Gastroesophageal sphincter (tissue), 3 donors: ENCODE measurements at regions not wholly inside any gene's neighbourhood (a gene's known extent, or its start where the extent isn't known, plus 50 kb on each side); places are given as distances from the start of the nearest gene placed in this dataset.

Source experiments
- EP300 ChIP-seq: sonication (generic); formaldehyde crosslinking; IDR thresholded peaks from one replicate; pipeline ENCODE4 v1.6.1; 2017; ENCODE audit warnings: antibody characterized with exemption, mild to moderate bottlenecking
- POLR2A ChIP-seq, 2 donors: fragments of 450-650 bp; IDR thresholded peaks; one replicate each; pipeline ENCODE4 v1.6.1; 2017; ENCODE audit warnings: antibody characterized with exemption in 2 of 2, mild to moderate bottlenecking in 2 of 2, moderate library complexity in 1 of 2
- TF ChIP-seq, protein P1 (sequence below), 4 experiments: fragments of 200-600 bp in 2 of 4; fragments of 450-650 bp in 2 of 4; sonication (generic) in 1 of 4; IDR thresholded peaks; one replicate each; pipeline ENCODE4 v1.5.1; 2017 to 2019; ENCODE audit warnings: antibody characterized with exemption in 4 of 4, mild to moderate bottlenecking in 2 of 4, moderate library complexity in 2 of 4

DNA sequence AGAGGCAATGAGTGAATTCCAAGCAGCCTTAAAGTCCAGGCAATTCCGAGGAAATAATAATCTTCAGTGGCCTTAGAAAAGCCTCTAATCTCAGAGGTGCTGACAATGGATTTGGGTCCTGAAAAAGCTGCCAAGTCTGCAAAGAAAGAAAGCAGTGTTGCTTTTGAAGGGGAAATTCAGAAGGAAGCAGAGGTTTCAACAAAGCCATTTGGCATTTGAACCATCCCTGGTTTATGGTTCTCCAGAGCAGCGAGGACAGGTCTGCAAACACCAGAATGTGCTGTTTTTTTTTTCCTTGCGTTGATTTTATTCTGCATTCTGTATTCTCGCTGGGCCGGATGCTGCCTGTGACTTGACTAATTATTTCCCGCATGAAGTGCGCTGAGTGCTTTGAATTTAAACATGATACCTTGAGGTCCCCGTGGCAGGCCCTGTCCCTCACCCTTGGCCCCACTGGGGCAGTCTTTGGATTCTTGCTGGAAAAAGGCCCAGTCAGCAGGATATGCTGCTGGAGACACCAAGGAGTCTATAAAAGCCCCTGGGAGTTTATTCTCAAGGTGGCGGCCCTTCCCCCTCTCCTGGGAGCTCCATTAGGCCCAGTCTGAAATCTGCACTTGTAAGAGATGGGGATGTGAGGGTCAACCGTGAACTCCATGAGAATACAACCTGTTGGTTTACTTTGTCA, 338.3 kb downstream of the HAPSTR1 start:
- TF ChIP-seq, protein P1, sequence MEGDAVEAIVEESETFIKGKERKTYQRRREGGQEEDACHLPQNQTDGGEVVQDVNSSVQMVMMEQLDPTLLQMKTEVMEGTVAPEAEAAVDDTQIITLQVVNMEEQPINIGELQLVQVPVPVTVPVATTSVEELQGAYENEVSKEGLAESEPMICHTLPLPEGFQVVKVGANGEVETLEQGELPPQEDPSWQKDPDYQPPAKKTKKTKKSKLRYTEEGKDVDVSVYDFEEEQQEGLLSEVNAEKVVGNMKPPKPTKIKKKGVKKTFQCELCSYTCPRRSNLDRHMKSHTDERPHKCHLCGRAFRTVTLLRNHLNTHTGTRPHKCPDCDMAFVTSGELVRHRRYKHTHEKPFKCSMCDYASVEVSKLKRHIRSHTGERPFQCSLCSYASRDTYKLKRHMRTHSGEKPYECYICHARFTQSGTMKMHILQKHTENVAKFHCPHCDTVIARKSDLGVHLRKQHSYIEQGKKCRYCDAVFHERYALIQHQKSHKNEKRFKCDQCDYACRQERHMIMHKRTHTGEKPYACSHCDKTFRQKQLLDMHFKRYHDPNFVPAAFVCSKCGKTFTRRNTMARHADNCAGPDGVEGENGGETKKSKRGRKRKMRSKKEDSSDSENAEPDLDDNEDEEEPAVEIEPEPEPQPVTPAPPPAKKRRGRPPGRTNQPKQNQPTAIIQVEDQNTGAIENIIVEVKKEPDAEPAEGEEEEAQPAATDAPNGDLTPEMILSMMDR (IDR thresholded peaks at IDR 0.05), result no peak
- no peak for TF ChIP-seq POLR2A (IDR thresholded peaks at IDR 0.05)
- no peak for TF ChIP-seq EP300
